ENCODE measurements at regions not wholly inside any gene's neighbourhood (a gene's known extent, or its start where the extent isn't known, plus 50 kb on each side); places are given as distances from the start of the nearest gene placed in this dataset.

GRCh38 chr4:77466430-77466829, 139.2 kb upstream of the CXCL13 start:
- H3K79me2 ChIP-seq (ENCODE audit: control insufficient read depth, insufficient read depth, low read length) = no peaks in the 10 kb centered on the region
- ChIA-PET POLR2A (no interaction called here), SMC1A (ENCODE audit: uncharacterized antibody, unreplicated experiment) (interaction anchor here (0.9 to 3.4 kb wide), 3 partner anchors 8 to 135 kb away, joined by 3 to 25 read pairs (median 5); no protein-coding TSS in a partner anchor), RAD21 (ENCODE audit: unreplicated experiment) (interaction anchor here (1.6 to 2.1 kb wide), 2 partner anchors 133 to 136 kb away, joined by 5 to 15 read pairs; no protein-coding TSS in a partner anchor), CTCF (interaction anchor here (0.6 to 5.9 kb wide), 5 partner anchors 16 to 153 kb away, joined by 3 to 63 read pairs (median 7); no protein-coding TSS in a partner anchor)
- no peaks in the 10 kb centered on the region for H3K27me3 ChIP-seq (replicated peaks in 1 of 2; ENCODE audit: control insufficient read depth in 2 of 2, insufficient read depth in 2 of 2, low read length in 1 of 2)
- H4K20me1 ChIP-seq (ENCODE audit: control insufficient read depth, insufficient read depth) = no peaks in the 10 kb centered on the region
- no peak overlapping the region for H3K27ac ChIP-seq (ENCODE audit: control insufficient read depth, insufficient read depth)
- no TSS peak for BruUV-seq (replicated peaks)
- no peaks in the 10 kb centered on the region; the same call in 2 of the 3 replicates for H3K9me3 ChIP-seq (replicated peaks; ENCODE audit: control insufficient read depth, insufficient read depth, low read length)
- no peak overlapping the region for H3K9ac ChIP-seq (ENCODE audit: control insufficient read depth, insufficient read depth, low read length)
- H3K4me2 ChIP-seq (ENCODE audit: control insufficient read depth, insufficient read depth) = no peak overlapping the region
- ATAC-seq = no peak
- in situ Hi-C loops (cut with MboI) (no loop called here), intact Hi-C loops (cut with micrococcal nuclease; ENCODE audit: unreplicated experiment) (loop anchor here (5.0 kb wide), 2 partner anchors 136 to 151 kb away; no protein-coding TSS in a partner anchor)
- H3K4me3 ChIP-seq = no peak overlapping the region
- DNase-seq (ENCODE audit: low read depth, low spot score) = no peak
- H3K36me3 ChIP-seq (ENCODE audit: control insufficient read depth in 2 of 2, insufficient read depth in 2 of 2, low read length in 1 of 2) = no peaks in the 10 kb centered on the region
- no peak for FAIRE-seq
- no peak overlapping the region for H2AFZ ChIP-seq (ENCODE audit: control insufficient read depth, low read depth, low read length)
- no peak for TF ChIP-seq CBFB (IDR thresholded peaks at IDR 0.05; ENCODE audit: low read depth)
- TF ChIP-seq STAT3 (IDR thresholded peaks at IDR 0.05; ENCODE audit: low read depth, low read length) = no peak
- no peak for TF ChIP-seq TCF12 (IDR thresholded peaks at IDR 0.05; ENCODE audit: low read depth, low read length)
- no peak for TF ChIP-seq NFIC (IDR thresholded peaks at IDR 0.05; ENCODE audit: low read depth, low read length)
- TF ChIP-seq JUND (IDR thresholded peaks at IDR 0.05; ENCODE audit: low read depth, low read length) = no peak
- TF ChIP-seq ZZZ3 (IDR thresholded peaks at IDR 0.05; ENCODE audit: control insufficient read depth, insufficient read length, low read depth) = no peak
- no peak for TF ChIP-seq SIN3A (IDR thresholded peaks at IDR 0.05; ENCODE audit: low read depth, low read length)
- 31% methylated on average over 8 of the region's 8 CpGs for WGBS (ENCODE audit: insufficient coverage, insufficient replicate concordance, low lambda C conversion rate, missing lambda C conversion rate)
- no peaks in the 10 kb centered on the region for H3K4me1 ChIP-seq (ENCODE audit: control insufficient read depth, insufficient read depth, low read length)

GRCh38 chr4:77471821-77472495, 133.7 kb upstream of the CXCL13 start:
- Histone ChIP-seq H3K27me3 (replicated peaks in 1 of 2; ENCODE audit: control insufficient read depth in 2 of 2, insufficient read depth in 2 of 2, low read length in 1 of 2) (no peaks in the 10 kb centered on the region), H3K4me2 (ENCODE audit: control insufficient read depth, insufficient read depth) (no peak overlapping the region), H3K9ac (ENCODE audit: control insufficient read depth, insufficient read depth, low read length) (no peak overlapping the region), H3K4me3 (no peak overlapping the region), H3K27ac (ENCODE audit: control insufficient read depth, insufficient read depth) (no peak overlapping the region), H2AFZ (ENCODE audit: control insufficient read depth, low read depth, low read length) (no peak overlapping the region), H3K36me3 (ENCODE audit: control insufficient read depth in 2 of 2, insufficient read depth in 2 of 2, low read length in 1 of 2) (no peaks in the 10 kb centered on the region), H3K79me2 (ENCODE audit: control insufficient read depth, insufficient read depth, low read length) (no peaks in the 10 kb centered on the region), H4K20me1 (ENCODE audit: control insufficient read depth, insufficient read depth) (no peaks in the 10 kb centered on the region), H3K4me1 (ENCODE audit: control insufficient read depth, insufficient read depth, low read length) (no peaks in the 10 kb centered on the region), H3K9me3 (replicated peaks; ENCODE audit: control insufficient read depth, insufficient read depth, low read length) (no peaks in the 10 kb centered on the region; the same call in 1 of the 3 replicates)
- TF ChIP-seq BACH1 (IDR thresholded peaks at IDR 0.05; ENCODE audit: borderline replicate concordance) = no peak
- TF ChIP-seq BRCA1 (IDR thresholded peaks at IDR 0.05; ENCODE audit: low read depth, low read length) = no peak
- no peak for TF ChIP-seq SUPT20H (IDR thresholded peaks at IDR 0.05; ENCODE audit: borderline replicate concordance, control insufficient read depth, low read depth, low read length)
- no peak for TF ChIP-seq YBX1 (IDR thresholded peaks at IDR 0.05)
- no peak for TF ChIP-seq SREBF2 (IDR thresholded peaks at IDR 0.05; ENCODE audit: low read length)
- TF ChIP-seq NFYA (IDR thresholded peaks at IDR 0.05; ENCODE audit: borderline replicate concordance, low read depth, low read length) = no peak
- no peak for TF ChIP-seq NR2C2 (IDR thresholded peaks at IDR 0.05; ENCODE audit: borderline replicate concordance, control insufficient read depth, insufficient read length, low read depth)
- no peak for TF ChIP-seq BHLHE40 (IDR thresholded peaks at IDR 0.05; ENCODE audit: borderline replicate concordance in 1 of 2, low read depth in 2 of 2, low read length in 1 of 2)
- TF ChIP-seq POLR2AphosphoS5 (IDR thresholded peaks at IDR 0.05; ENCODE audit: low read length) = no peak
- TF ChIP-seq SMARCA5 (IDR thresholded peaks at IDR 0.05) = no peak
- TF ChIP-seq CHD4 (IDR thresholded peaks at IDR 0.05) = no peak
- no peak for TF ChIP-seq NFIC (IDR thresholded peaks at IDR 0.05; ENCODE audit: low read depth, low read length)
- TF ChIP-seq POLR2AphosphoS2 (IDR thresholded peaks at IDR 0.05; ENCODE audit: low read depth, low read length) = no peak
- DNase-seq (ENCODE audit: low read depth, low spot score) = no peak
- no TSS peak for BruUV-seq (replicated peaks)
- in situ Hi-C loops (cut with MboI) (no loop called here), intact Hi-C loops (cut with micrococcal nuclease; ENCODE audit: unreplicated experiment) (no loop called here)
- no peak for ATAC-seq
- ChIA-PET CTCF (interaction anchor here (1.1 to 6.1 kb wide), 3 partner anchors 53 to 129 kb away, joined by 3 to 46 read pairs (median 3); no protein-coding TSS in a partner anchor), RAD21 (ENCODE audit: unreplicated experiment) (interaction anchor here (1.0 kb wide), 1 partner anchor 129 kb away, joined by 3 read pairs; no protein-coding TSS in a partner anchor), SMC1A (ENCODE audit: uncharacterized antibody, unreplicated experiment) (interaction anchor here (1.1 to 1.8 kb wide), 2 partner anchors 20 to 129 kb away, joined by 3 to 4 read pairs; no protein-coding TSS in a partner anchor), POLR2A (no interaction called here)
- FAIRE-seq = no peak
- 24% methylated on average over 5 of the region's 5 CpGs for WGBS (ENCODE audit: insufficient coverage, insufficient replicate concordance, low lambda C conversion rate, missing lambda C conversion rate)

Measured in GM12878 (cell line).